HepG2 (cell line): ENCODE measurements at regions not wholly inside any gene's neighbourhood (a gene's known extent, or its start where the extent isn't known, plus 50 kb on each side); places are given as distances from the start of the nearest gene placed in this dataset.

Experiments
- ATAC-seq: fragments of 200-7000 bp; cut with Tn5 transposase; 3 replicates; pipeline ENCODE4 v1.9.1; 2020; ENCODE audit warnings: mild to moderate bottlenecking, moderate library complexity
- BruUV-seq: library from RNA; stranded (reverse); fragments of 400-500 nt; replicated peaks from 2 replicates; lab custom pipeline; 2021; lab: Mats Ljungman, UMichigan
- CTCF ChIA-PET: fragments of 300-600 bp; formaldehyde crosslinking; extraction: SDS; loops from one replicate; lab custom pipeline; 2021; ENCODE audit warnings: low total read pairs, inconsistent platforms, low intra/inter-chr PET ratio; lab: Yijun Ruan, JAX
- POLR2A ChIA-PET: fragments of 350-600 bp; sonication (Branson Sonifier 250); formaldehyde crosslinking; loops from one replicate; lab custom pipeline; 2020; ENCODE audit warnings: antibody characterized with exemption, inconsistent platforms; lab: Yijun Ruan, JAX
- DNase-seq: peaks from one replicate; pipeline ENCODE4 v3.0.0-alpha.2; 2015; ENCODE audit warnings: low spot score
- FAIRE-seq: peaks from 3 replicates; lab custom pipeline; 2011; peaks lifted over from hg19 to GRCh38; lab: Jason Lieb, UNC
- H2AFZ ChIP-seq: one replicate; pipeline ENCODE4 v1.6.1; 2011; ENCODE audit warnings: low read length, inconsistent platforms
- H3K27ac ChIP-seq: fragments of 300-600 bp; 3 replicates; pipeline ENCODE4 v1.8.0; 2011; ENCODE audit warnings: mixed run types, mild to moderate bottlenecking, mixed read lengths, low read length, inconsistent platforms; ENCODE audit not compliant: insufficient read depth; ENCODE audit errors: extremely low read length
- H3K27me3 ChIP-seq, 2 experiments: fragments of 200-600 bp in 1 of 2; 2 replicates in 1 of 2; 3 replicates in 1 of 2; pipeline versions ENCODE4 v1.6.0 to v1.8.0; 2011; ENCODE audit warnings: low read length in 2 of 2, mild to moderate bottlenecking in 2 of 2, moderate library complexity in 2 of 2, inconsistent platforms in 1 of 2; ENCODE audit not compliant: insufficient read depth in 2 of 2, control insufficient read depth in 1 of 2
- H3K36me3 ChIP-seq, 2 experiments: fragments of 200-600 bp in 1 of 2; replicated peaks in 1 of 2; 2 replicates in 1 of 2; 3 replicates in 1 of 2; pipeline versions ENCODE4 v1.5.1 to v1.8.0; 2011; ENCODE audit warnings: low read length in 2 of 2, inconsistent platforms in 1 of 2; ENCODE audit not compliant: insufficient read depth in 2 of 2, control insufficient read depth in 1 of 2
- H3K4me1 ChIP-seq: 2 replicates; pipeline ENCODE4 v1.5.1; 2012; ENCODE audit warnings: low read length, inconsistent platforms; ENCODE audit not compliant: insufficient read depth
- H3K4me2 ChIP-seq: 2 replicates; pipeline ENCODE4 v1.6.0; 2011; ENCODE audit warnings: low read depth, low read length, inconsistent platforms
- H3K4me3 ChIP-seq, 3 experiments: fragments of 200-600 bp in 1 of 3; sonication (generic), shearing (Covaris generic) in 1 of 3; replicated peaks in 1 of 3; 2 replicates each; pipeline ENCODE4 v1.5.1; 2011 to 2016; ENCODE audit warnings: low read length in 3 of 3, inconsistent platforms in 2 of 3, low read depth in 2 of 3, mild to moderate bottlenecking in 2 of 3, control low read depth in 1 of 3, mixed read lengths in 1 of 3; ENCODE audit not compliant: insufficient read depth in 1 of 3
- H3K79me2 ChIP-seq: one replicate; pipeline ENCODE4 v1.6.1; 2011; ENCODE audit warnings: low read length, inconsistent platforms; ENCODE audit not compliant: insufficient read depth
- H3K9ac ChIP-seq: 2 replicates; pipeline ENCODE4 v1.6.0; 2011; ENCODE audit warnings: mild to moderate bottlenecking, low read depth, low read length, inconsistent platforms; ENCODE audit not compliant: insufficient read depth
- H3K9me3 ChIP-seq: 2 replicates; pipeline ENCODE4 v1.5.1; 2012; ENCODE audit warnings: mild to moderate bottlenecking, low read length
- H4K20me1 ChIP-seq: 2 replicates; pipeline ENCODE4 v1.6.0; 2011; ENCODE audit warnings: inconsistent platforms, mild to moderate bottlenecking, low read length, moderate library complexity; ENCODE audit not compliant: insufficient read depth
- AKAP8 ChIP-seq: sonication (generic); formaldehyde crosslinking; IDR thresholded peaks from 2 replicates; pipeline ENCODE4 v1.5.1; 2020; ENCODE audit warnings: mild to moderate bottlenecking, missing genetic modification reagents
- ARNT ChIP-seq: fragments of 450-650 bp; IDR thresholded peaks from 2 replicates; pipeline ENCODE4 v1.6.1; 2017
- ARNT2 ChIP-seq: sonication (generic); formaldehyde crosslinking; IDR thresholded peaks from 2 replicates; pipeline ENCODE4 v1.8.0; 2022; ENCODE audit warnings: mild to moderate bottlenecking, low read depth, missing genetic modification reagents, moderate library complexity
- CBX1 ChIP-seq: IDR thresholded peaks from one replicate; pipeline ENCODE4 v1.6.1; 2016; ENCODE audit warnings: antibody characterized with exemption, low read depth
- GATAD2A ChIP-seq: IDR thresholded peaks from 2 replicates; pipeline ENCODE4 v1.6.1; 2016
- KLF16 ChIP-seq, 2 experiments: sonication (generic) in 1 of 2; formaldehyde crosslinking in 1 of 2; IDR thresholded peaks; 2 replicates each; pipeline versions ENCODE4 v1.6.1 to v1.8.0; 2016 to 2023; ENCODE audit warnings: missing genetic modification reagents in 2 of 2, missing compliant biosample characterization in 1 of 2
- MAFK ChIP-seq, 2 experiments: IDR thresholded peaks in 1 of 2; conservative IDR thresholded peaks in 1 of 2; 2 replicates each; pipeline ENCODE4 v1.6.1; 2011; ENCODE audit warnings: improper control_type of control experiment in 2 of 2, low read length in 2 of 2
- NR2F1 ChIP-seq, 2 experiments: fragments of 450-650 bp in 1 of 2; formaldehyde crosslinking in 1 of 2; IDR thresholded peaks; 2 replicates each; pipeline versions ENCODE4 v1.5.0 to v1.6.1; 2016 to 2020; ENCODE audit warnings: mild to moderate bottlenecking in 1 of 2, missing compliant biosample characterization in 1 of 2, missing genetic modification reagents in 1 of 2, moderate library complexity in 1 of 2
- PATZ1 ChIP-seq: sonication (generic); formaldehyde crosslinking; IDR thresholded peaks from 2 replicates; pipeline ENCODE4 v1.4.0; 2020; ENCODE audit warnings: missing genetic modification reagents
- SATB2 ChIP-seq: sonication (generic); formaldehyde crosslinking; IDR thresholded peaks from 2 replicates; pipeline ENCODE4 v1.5.0; 2020; ENCODE audit warnings: missing genetic modification reagents
- ZMAT3 ChIP-seq: sonication (generic); formaldehyde crosslinking; conservative IDR thresholded peaks from 2 replicates; pipeline ENCODE4 v1.7.0; 2021; ENCODE audit warnings: missing genetic modification reagents
- ZNF20 ChIP-seq: sonication (generic); formaldehyde crosslinking; IDR thresholded peaks from 2 replicates; pipeline ENCODE4 v1.4.0; 2020; ENCODE audit warnings: mild to moderate bottlenecking, moderate library complexity, missing genetic modification reagents
- ZNF30 ChIP-seq: sonication (generic); formaldehyde crosslinking; IDR thresholded peaks from 2 replicates; pipeline ENCODE4 v1.5.0; 2020; ENCODE audit warnings: mild to moderate bottlenecking, missing genetic modification reagents
- ZNF329 ChIP-seq: sonication (generic); formaldehyde crosslinking; IDR thresholded peaks from 2 replicates; pipeline ENCODE4 v1.9.0; 2021; ENCODE audit warnings: low read depth, mild to moderate bottlenecking, missing genetic modification reagents
- ZNF343 ChIP-seq: sonication (generic); formaldehyde crosslinking; IDR thresholded peaks from 2 replicates; pipeline ENCODE4 v1.4.0; 2020; ENCODE audit warnings: mild to moderate bottlenecking, missing genetic modification reagents
- ZNF501 ChIP-seq: sonication (generic); formaldehyde crosslinking; IDR thresholded peaks from 2 replicates; pipeline ENCODE4 v1.5.1; 2020; ENCODE audit warnings: mild to moderate bottlenecking, moderate library complexity, missing genetic modification reagents
- ZNF564 ChIP-seq: sonication (generic); formaldehyde crosslinking; IDR thresholded peaks from 2 replicates; pipeline ENCODE4 v1.8.1; 2023; ENCODE audit warnings: mild to moderate bottlenecking, missing genetic modification reagents
- ZNF713 ChIP-seq: sonication (generic); formaldehyde crosslinking; IDR thresholded peaks from 2 replicates; pipeline ENCODE4 v1.4.0; 2020; ENCODE audit warnings: mild to moderate bottlenecking, missing genetic modification reagents
- ZNF792 ChIP-seq: IDR thresholded peaks from 2 replicates; pipeline ENCODE4 v1.6.1; 2016
- WGBS: methylation state at CpG from one replicate; pipeline ENCODE4 v1.1.6; 2017; ENCODE audit warnings: low lambda C conversion rate; 5-methylcytosine and 5-hydroxymethylcytosine counted together
- in situ Hi-C: cut with HindIII; loops from 2 replicates; pipeline ENCODE4 v1.10.0; 2017; ENCODE audit warnings: low pct_unique_long_range_greater_than_20kb; ENCODE audit not compliant: extremely low pct_ligation_motif_present
- intact Hi-C: fragments of 100-400 bp; cut with micrococcal nuclease; formaldehyde crosslinking; loops from one replicate; pipeline ENCODE4 v1.10.0; 2022; ENCODE audit not compliant: unreplicated experiment
- TF ChIP-seq, protein P1 (sequence below): sonication (generic); formaldehyde crosslinking; IDR thresholded peaks from 2 replicates; pipeline ENCODE4 v1.4.0; 2020; ENCODE audit warnings: mild to moderate bottlenecking, missing genetic modification reagents

GRCh38 chr22:26848244-26848920, 191.0 kb downstream of the MIAT start:
- Histone ChIP-seq H3K4me2 (no peak overlapping the region), H2AFZ (no peak overlapping the region), H4K20me1 (no peaks in the 10 kb centered on the region), H3K36me3 (no peaks in the 10 kb centered on the region), H3K27ac (no peak overlapping the region), H3K4me3 (no peak overlapping the region), H3K4me1 (no peaks in the 10 kb centered on the region), H3K27me3 (no peaks in the 10 kb centered on the region), H3K9ac (no peak overlapping the region), H3K79me2 (no peaks in the 10 kb centered on the region), H3K9me3 (no peaks in the 10 kb centered on the region)
- WGBS = 25% methylated on average over 9 of the region's 9 CpGs
- no peak for TF ChIP-seq ZMAT3 (CRISPR knock-in tag)
- no peak for TF ChIP-seq KLF16 (CRISPR knock-in tag; IDR thresholded peaks at IDR 0.05)
- no peak for TF ChIP-seq ARNT2 (CRISPR knock-in tag)
- TF ChIP-seq SATB2 (CRISPR knock-in tag) = no peak
- no peak for TF ChIP-seq ZNF792 (CRISPR knock-in tag)
- TF ChIP-seq AKAP8 (CRISPR knock-in tag) = no peak
- TF ChIP-seq ZNF713 (CRISPR knock-in tag) = no peak
- TF ChIP-seq MAFK (conservative IDR thresholded peaks at IDR 0.05 in 1 of 2, IDR thresholded peaks at IDR 0.05 in 1 of 2; ENCODE audit: low read length in 2 of 2) = no peak
- no peak for TF ChIP-seq ZNF501 (CRISPR knock-in tag)
- no TSS peak for BruUV-seq
- ATAC-seq (no peak), DNase-seq (no peak), FAIRE-seq (no peak)
- POLR2A ChIA-PET = no interaction called here
- in situ Hi-C loops (no loop called here), intact Hi-C loops (no loop called here)
- CTCF ChIA-PET = no interaction called here

GRCh38 chr22:26849575-26849974, 192.2 kb downstream of the MIAT start:
- in situ Hi-C loops = no loop called here
- ChIA-PET CTCF (no interaction called here), POLR2A (no interaction called here)
- Histone ChIP-seq H3K4me1 (no peaks in the 10 kb centered on the region), H3K79me2 (no peaks in the 10 kb centered on the region), H3K36me3 (no peaks in the 10 kb centered on the region), H3K4me3 (no peak overlapping the region), H2AFZ (no peak overlapping the region), H3K27me3 (no peaks in the 10 kb centered on the region), H3K9me3 (no peaks in the 10 kb centered on the region), H4K20me1 (no peaks in the 10 kb centered on the region), H3K27ac (no peak overlapping the region), H3K9ac (no peak overlapping the region), H3K4me2 (no peak overlapping the region)
- no peak for FAIRE-seq
- no peak for DNase-seq
- intact Hi-C loops = no loop called here
- no peak for ATAC-seq
- WGBS = 0% methylated on average over 4 of the region's 4 CpGs
- BruUV-seq = no TSS peak
- TF ChIP-seq GATAD2A (CRISPR knock-in tag) = no peak
- TF ChIP-seq NR2F1 (CRISPR knock-in tag; IDR thresholded peaks at IDR 0.05) = no peak
- TF ChIP-seq, protein P1, sequence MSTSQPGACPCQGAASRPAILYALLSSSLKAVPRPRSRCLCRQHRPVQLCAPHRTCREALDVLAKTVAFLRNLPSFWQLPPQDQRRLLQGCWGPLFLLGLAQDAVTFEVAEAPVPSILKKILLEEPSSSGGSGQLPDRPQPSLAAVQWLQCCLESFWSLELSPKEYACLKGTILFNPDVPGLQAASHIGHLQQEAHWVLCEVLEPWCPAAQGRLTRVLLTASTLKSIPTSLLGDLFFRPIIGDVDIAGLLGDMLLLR (CRISPR knock-in tag) = no peak
- no peak for TF ChIP-seq ZNF343 (CRISPR knock-in tag)
- TF ChIP-seq ZNF30 = no peak
- no peak for TF ChIP-seq PATZ1 (CRISPR knock-in tag)
- no peak for TF ChIP-seq ZNF20 (CRISPR knock-in tag)
- TF ChIP-seq ZNF564 = no peak
- TF ChIP-seq CBX1 = no peak
- TF ChIP-seq ARNT = no peak
- no peak for TF ChIP-seq ZNF329 (CRISPR knock-in tag)
